Esophagus muscularis mucosa (tissue), 4 donors: ENCODE measurements at regions not wholly inside any gene's neighbourhood (a gene's known extent, or its start where the extent isn't known, plus 50 kb on each side); places are given as distances from the start of the nearest gene placed in this dataset.

ENCODE experiments used
- EP300 ChIP-seq: sonication (generic); formaldehyde crosslinking; IDR thresholded peaks from one replicate; pipeline ENCODE4 v1.6.1; 2017; ENCODE audit warnings: antibody characterized with exemption
- POLR2A ChIP-seq: fragments of 450-650 bp; IDR thresholded peaks from one replicate; pipeline ENCODE4 v1.6.1; 2017; ENCODE audit warnings: antibody characterized with exemption, moderate library complexity, mild to moderate bottlenecking, low read depth
- POLR2AphosphoS5 ChIP-seq, 2 donors: sonication (generic); formaldehyde crosslinking; IDR thresholded peaks; one replicate each; pipeline ENCODE4 v1.6.1; 2017; ENCODE audit warnings: antibody characterized with exemption in 2 of 2
- TF ChIP-seq, protein P1 (sequence below), 3 experiments: fragments of 200-600 bp in 2 of 3; fragments of 450-650 bp in 1 of 3; sonication (generic) in 2 of 3; IDR thresholded peaks; one replicate each; pipeline ENCODE4 v1.5.1; 2017 to 2019; ENCODE audit warnings: antibody characterized with exemption in 3 of 3, mild to moderate bottlenecking in 2 of 3, moderate library complexity in 1 of 3

DNA sequence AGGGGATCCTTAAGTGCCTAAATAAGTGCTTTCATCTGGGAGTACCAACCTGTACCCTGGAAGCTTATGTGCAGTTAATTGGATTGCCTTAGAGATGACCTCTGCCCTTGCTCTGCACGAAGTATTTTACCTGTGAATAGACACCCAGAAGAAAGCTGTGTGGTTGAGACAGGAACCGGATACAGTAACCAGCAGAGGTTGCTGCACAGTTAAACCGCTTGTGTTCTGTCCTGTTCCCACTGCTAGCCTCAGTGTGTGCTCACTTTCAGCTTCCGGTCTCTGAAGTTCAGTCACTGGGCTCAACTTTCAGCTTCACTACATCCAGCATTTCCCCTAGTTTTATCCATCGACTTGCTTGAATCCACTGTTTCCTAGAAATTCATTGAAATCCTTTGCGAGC lies 185.3 kb downstream of the FAM170A start:
- no peak for TF ChIP-seq POLR2A
- TF ChIP-seq, protein P1, sequence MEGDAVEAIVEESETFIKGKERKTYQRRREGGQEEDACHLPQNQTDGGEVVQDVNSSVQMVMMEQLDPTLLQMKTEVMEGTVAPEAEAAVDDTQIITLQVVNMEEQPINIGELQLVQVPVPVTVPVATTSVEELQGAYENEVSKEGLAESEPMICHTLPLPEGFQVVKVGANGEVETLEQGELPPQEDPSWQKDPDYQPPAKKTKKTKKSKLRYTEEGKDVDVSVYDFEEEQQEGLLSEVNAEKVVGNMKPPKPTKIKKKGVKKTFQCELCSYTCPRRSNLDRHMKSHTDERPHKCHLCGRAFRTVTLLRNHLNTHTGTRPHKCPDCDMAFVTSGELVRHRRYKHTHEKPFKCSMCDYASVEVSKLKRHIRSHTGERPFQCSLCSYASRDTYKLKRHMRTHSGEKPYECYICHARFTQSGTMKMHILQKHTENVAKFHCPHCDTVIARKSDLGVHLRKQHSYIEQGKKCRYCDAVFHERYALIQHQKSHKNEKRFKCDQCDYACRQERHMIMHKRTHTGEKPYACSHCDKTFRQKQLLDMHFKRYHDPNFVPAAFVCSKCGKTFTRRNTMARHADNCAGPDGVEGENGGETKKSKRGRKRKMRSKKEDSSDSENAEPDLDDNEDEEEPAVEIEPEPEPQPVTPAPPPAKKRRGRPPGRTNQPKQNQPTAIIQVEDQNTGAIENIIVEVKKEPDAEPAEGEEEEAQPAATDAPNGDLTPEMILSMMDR (IDR thresholded peaks at IDR 0.05) = no peak
- TF ChIP-seq EP300 = no peak
- TF ChIP-seq POLR2AphosphoS5 (IDR thresholded peaks at IDR 0.05) = no peak
